ENCODE measurements at regions not wholly inside any gene's neighbourhood (a gene's known extent, or its start where the extent isn't known, plus 50 kb on each side); places are given as distances from the start of the nearest gene placed in this dataset.
A peak's percentile ranks its signal among the peaks of the same experiment; 100 is the strongest.

DNA sequence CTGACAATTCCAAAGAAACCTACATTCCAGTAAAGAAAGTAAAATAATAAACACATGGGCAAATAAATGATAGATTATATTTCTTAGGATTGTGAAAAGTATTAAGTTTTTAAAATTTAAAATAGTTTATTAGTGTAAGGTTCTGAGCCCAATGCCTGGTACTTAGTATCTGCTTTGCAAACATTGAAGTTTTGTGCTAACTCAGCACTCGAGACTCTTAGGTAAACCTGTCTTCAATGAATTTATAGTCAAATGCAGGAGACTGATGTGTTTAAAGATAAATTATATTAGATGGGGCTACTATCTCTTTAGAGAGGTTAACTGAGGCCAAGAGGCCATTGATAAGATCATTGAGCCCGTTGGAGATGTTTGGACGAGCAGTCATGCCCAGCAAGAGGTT lies 138.3 kb upstream of the SALL1 start:
- H3K9me3 ChIP-seq (replicated peaks; ENCODE audit: control insufficient read depth, low read depth, low read length): no peaks in the 10 kb centered on the region
- no peak overlapping the region for H3K4me3 ChIP-seq (ENCODE audit: low read length)
- H3K27me3 ChIP-seq (ENCODE audit: control insufficient read depth, insufficient read depth, low read length): no peaks in the 10 kb centered on the region
- WGBS (ENCODE audit: insufficient coverage): 33% methylated on average over 3 of the region's 3 CpGs
- H3K36me3 ChIP-seq (ENCODE audit: control insufficient read depth, insufficient read depth, low read length): no peaks in the 10 kb centered on the region
- H3K27ac ChIP-seq (ENCODE audit: low read length): no peak overlapping the region
- H3K4me1 ChIP-seq (ENCODE audit: control insufficient read depth, insufficient read depth, low read length): peaks cover 13% of the 10 kb centered on the region
- no peak for DNase-seq

DNA sequence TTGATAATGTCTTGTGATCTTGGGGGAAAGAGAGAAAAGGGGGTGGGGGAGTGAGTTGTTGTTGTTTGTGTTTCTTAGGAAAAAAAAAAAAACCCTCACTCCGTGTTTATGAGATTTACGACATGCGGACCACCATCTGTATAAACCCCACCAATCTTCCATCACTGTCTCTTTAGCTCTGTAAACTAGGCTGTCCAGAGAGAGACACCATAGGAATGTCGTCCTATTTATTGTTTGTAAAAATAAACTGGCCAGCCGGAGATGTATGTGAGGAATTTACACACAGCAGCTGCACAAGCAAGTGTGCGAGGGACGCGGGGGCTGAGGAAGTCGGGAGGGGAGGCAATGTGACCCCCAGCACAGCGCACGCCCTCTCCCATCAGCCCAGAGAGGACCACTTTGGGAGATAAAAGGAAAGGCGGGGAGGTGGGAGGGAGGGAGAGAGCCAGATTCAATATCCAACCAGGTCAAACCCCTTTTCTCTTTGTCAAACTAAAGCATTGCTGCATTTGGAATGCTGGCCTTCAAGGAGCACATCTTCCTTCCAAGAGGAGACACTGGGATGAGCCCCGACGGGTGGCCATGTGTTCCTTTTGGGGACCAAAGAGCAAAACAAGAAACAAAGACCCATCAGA lies 136.2 kb upstream of the SALL1 start:
- no peak overlapping the region for H3K4me3 ChIP-seq (ENCODE audit: low read length)

DNA sequence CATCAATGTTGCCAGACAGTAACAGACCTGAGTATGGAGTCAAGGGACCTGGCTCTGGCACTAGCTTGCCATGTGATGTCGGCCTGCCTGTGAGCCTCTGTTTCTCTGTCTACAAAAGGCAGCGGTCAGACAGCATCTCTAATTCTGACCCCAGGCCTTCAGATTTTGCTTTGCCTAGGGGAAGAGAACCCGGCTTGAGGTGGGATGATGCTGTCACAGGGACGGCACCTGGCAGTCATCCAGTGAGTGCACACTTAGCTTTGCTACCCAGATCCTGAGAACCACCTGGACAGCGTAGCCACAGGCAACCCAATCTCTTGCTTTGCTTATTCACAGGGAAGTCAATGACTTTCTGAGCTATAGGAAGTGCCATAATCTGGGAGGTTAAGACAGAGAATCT lies 135.2 kb upstream of the SALL1 start:
- 93% methylated on average over 5 of the region's 5 CpGs for WGBS (ENCODE audit: insufficient coverage)
- Histone ChIP-seq H3K27me3 (ENCODE audit: control insufficient read depth, insufficient read depth, low read length) (peaks cover 4% of the 10 kb centered on the region), H3K4me3 (ENCODE audit: low read length) (no peak overlapping the region), H3K4me1 (ENCODE audit: control insufficient read depth, insufficient read depth, low read length) (peaks cover 13% of the 10 kb centered on the region), H3K27ac (ENCODE audit: low read length) (no peak overlapping the region), H3K9me3 (replicated peaks; ENCODE audit: control insufficient read depth, low read depth, low read length) (no peaks in the 10 kb centered on the region), H3K36me3 (ENCODE audit: control insufficient read depth, insufficient read depth, low read length) (no peaks in the 10 kb centered on the region)
- no peak for DNase-seq

More for the DNA sequence above, 136.2 kb upstream of the SALL1 start:
- no peak overlapping the region for H3K27ac ChIP-seq (ENCODE audit: low read length)
- 29% methylated on average over 1 of the region's 14 CpGs for WGBS (ENCODE audit: insufficient coverage)
- peaks cover 4% of the 10 kb centered on the region for H3K27me3 ChIP-seq (ENCODE audit: control insufficient read depth, insufficient read depth, low read length)
- H3K9me3 ChIP-seq (replicated peaks; ENCODE audit: control insufficient read depth, low read depth, low read length): no peaks in the 10 kb centered on the region
- peaks cover 13% of the 10 kb centered on the region for H3K4me1 ChIP-seq (ENCODE audit: control insufficient read depth, insufficient read depth, low read length)
- peak; percentile 11 for DNase-seq
- no peaks in the 10 kb centered on the region for H3K36me3 ChIP-seq (ENCODE audit: control insufficient read depth, insufficient read depth, low read length)

DNA sequence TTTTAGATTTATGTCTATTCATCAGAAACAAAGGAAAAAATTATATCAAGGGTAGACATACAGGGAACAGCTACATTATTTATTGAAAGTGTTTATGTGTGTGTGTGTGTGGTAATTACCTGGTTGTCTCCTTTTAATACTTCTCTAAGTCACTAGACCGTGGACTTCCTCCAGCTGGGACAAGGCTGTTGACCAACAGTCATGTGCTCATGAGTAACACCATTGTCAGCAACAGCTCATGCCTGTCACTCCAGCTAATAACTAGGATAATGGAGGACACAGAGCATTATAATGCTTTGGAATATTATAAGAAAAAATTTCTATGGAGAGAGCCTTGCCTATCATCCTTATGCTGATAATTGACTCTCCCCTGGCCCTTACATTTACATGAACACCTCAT lies 125.3 kb upstream of the SALL1 start:
- Histone ChIP-seq H3K9me3 (replicated peaks; ENCODE audit: control insufficient read depth, low read depth, low read length) (no peaks in the 10 kb centered on the region), H3K27me3 (ENCODE audit: control insufficient read depth, insufficient read depth, low read length) (no peaks in the 10 kb centered on the region), H3K27ac (ENCODE audit: low read length) (no peak overlapping the region), H3K36me3 (ENCODE audit: control insufficient read depth, insufficient read depth, low read length) (no peaks in the 10 kb centered on the region), H3K4me1 (ENCODE audit: control insufficient read depth, insufficient read depth, low read length) (no peaks in the 10 kb centered on the region), H3K4me3 (ENCODE audit: low read length) (no peak overlapping the region)
- no peak for DNase-seq
- WGBS (ENCODE audit: insufficient coverage): no CpG with 5 or more reads among the region's 1 CpG

DNA sequence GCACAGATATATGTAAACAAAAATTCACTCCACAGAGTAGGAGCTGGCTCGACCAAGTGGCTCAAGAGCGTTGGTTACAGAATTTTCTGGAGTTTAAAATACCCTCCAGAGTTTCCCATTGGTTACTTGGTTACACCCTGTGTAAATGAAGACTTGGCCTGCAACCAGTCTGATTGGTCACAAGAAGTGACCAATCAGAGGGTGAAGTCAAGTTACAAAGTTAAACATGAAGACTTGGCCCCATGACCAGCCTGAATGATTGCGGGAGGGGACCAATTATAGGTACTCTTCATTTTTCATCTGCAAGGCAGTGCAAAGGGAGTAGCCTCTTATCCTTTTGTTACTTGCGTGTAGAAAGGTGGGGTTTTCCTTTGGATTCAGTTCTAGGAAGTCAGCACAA lies 121.3 kb upstream of the SALL1 start:
- Histone ChIP-seq H3K27me3 (ENCODE audit: control insufficient read depth, insufficient read depth, low read length) (no peaks in the 10 kb centered on the region), H3K4me3 (ENCODE audit: low read length) (no peak overlapping the region), H3K36me3 (ENCODE audit: control insufficient read depth, insufficient read depth, low read length) (no peaks in the 10 kb centered on the region), H3K27ac (ENCODE audit: low read length) (no peak overlapping the region), H3K9me3 (replicated peaks; ENCODE audit: control insufficient read depth, low read depth, low read length) (no peaks in the 10 kb centered on the region), H3K4me1 (ENCODE audit: control insufficient read depth, insufficient read depth, low read length) (no peaks in the 10 kb centered on the region)
- no CpG with 5 or more reads among the region's 4 CpGs for WGBS (ENCODE audit: insufficient coverage)
- DNase-seq: no peak

DNA sequence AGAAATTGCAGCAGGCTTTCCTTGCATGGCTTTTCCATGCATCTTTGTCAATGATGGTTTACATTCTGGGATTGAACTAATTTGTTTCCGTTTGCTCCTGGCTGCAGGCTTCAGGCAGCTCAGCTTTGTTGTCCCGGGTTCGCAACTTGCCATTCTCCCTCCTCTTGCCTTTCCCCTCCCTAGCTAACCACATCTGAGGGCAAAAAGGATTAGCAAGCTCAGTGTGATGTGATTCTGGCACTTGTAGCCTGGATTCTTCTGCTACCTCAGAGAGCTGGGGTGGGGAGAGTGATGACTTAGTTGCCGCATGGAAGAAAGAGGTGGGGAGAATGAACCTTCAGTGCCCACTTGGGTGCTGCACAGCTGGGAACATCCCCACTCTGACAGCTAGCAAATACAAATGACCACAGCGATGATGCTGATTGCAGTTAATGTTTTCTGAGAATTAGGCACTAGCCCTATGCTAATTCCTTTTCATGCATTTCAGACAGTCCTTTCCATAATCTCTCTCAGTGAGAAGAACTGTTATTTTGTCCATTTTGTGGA lies 120.2 kb upstream of the SALL1 start:
- H3K27me3 ChIP-seq (ENCODE audit: control insufficient read depth, insufficient read depth, low read length): no peaks in the 10 kb centered on the region
- no CpG with 5 or more reads among the region's 5 CpGs for WGBS (ENCODE audit: insufficient coverage)
- no peak overlapping the region for H3K27ac ChIP-seq (ENCODE audit: low read length)
- H3K9me3 ChIP-seq (replicated peaks; ENCODE audit: control insufficient read depth, low read depth, low read length): no peaks in the 10 kb centered on the region
- H3K4me3 ChIP-seq (ENCODE audit: low read length): no peak overlapping the region
- H3K4me1 ChIP-seq (ENCODE audit: control insufficient read depth, insufficient read depth, low read length): no peaks in the 10 kb centered on the region
- H3K36me3 ChIP-seq (ENCODE audit: control insufficient read depth, insufficient read depth, low read length): no peaks in the 10 kb centered on the region
- DNase-seq: no peak

DNA sequence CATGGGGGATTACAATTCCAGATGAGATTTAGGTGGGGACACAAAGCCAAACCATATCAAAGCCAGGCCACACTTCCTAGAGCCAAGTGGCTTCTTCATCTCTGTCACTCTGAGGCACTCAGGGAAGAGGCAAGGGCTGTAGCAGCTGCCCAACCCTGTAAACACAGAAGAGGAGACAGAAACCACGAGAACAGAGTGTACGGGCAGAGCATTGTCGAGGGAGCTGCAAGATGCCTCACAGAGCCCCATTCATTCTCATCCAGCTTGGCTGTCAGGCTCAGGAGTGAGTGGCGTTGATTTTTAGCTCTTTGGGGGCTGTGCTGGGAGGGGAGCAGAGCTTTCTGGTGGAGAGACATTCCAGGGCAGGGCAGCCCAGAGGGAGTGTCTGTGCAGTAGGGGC lies 117.2 kb upstream of the SALL1 start:
- no peaks in the 10 kb centered on the region for H3K36me3 ChIP-seq (ENCODE audit: control insufficient read depth, insufficient read depth, low read length)
- 20% methylated on average over 1 of the region's 4 CpGs for WGBS (ENCODE audit: insufficient coverage)
- H3K27me3 ChIP-seq (ENCODE audit: control insufficient read depth, insufficient read depth, low read length): no peaks in the 10 kb centered on the region
- no peak overlapping the region for H3K27ac ChIP-seq (ENCODE audit: low read length)
- no peaks in the 10 kb centered on the region for H3K4me1 ChIP-seq (ENCODE audit: control insufficient read depth, insufficient read depth, low read length)
- no peak for DNase-seq
- no peaks in the 10 kb centered on the region for H3K9me3 ChIP-seq (replicated peaks; ENCODE audit: control insufficient read depth, low read depth, low read length)
- no peak overlapping the region for H3K4me3 ChIP-seq (ENCODE audit: low read length)

DNA sequence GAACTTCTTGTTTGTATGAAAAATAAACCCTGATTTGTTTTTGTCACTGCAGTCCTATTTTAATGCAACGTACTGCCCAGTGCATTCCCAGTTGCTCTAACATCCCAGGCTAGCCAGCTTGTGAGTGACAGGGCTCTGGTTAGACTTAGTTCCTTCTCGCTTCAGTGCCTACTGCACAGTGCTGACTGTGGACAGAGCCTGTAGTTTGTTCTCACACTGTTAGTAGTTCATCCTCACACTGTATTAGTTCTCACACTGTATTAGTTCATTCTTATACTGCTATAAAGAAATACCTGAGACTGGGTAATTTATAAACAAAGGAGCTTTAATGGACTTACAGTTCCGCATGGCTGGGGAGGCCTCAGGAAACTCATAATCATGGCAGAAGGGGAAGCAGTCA lies 116.6 kb upstream of the SALL1 start:
- no peaks in the 10 kb centered on the region for H3K4me1 ChIP-seq (ENCODE audit: control insufficient read depth, insufficient read depth, low read length)
- WGBS (ENCODE audit: insufficient coverage): 40% methylated on average over 1 of the region's 3 CpGs
- no peak overlapping the region for H3K4me3 ChIP-seq (ENCODE audit: low read length)
- no peaks in the 10 kb centered on the region for H3K36me3 ChIP-seq (ENCODE audit: control insufficient read depth, insufficient read depth, low read length)
- H3K9me3 ChIP-seq (replicated peaks; ENCODE audit: control insufficient read depth, low read depth, low read length): no peaks in the 10 kb centered on the region
- H3K27ac ChIP-seq (ENCODE audit: low read length): no peak overlapping the region
- no peak for DNase-seq
- no peaks in the 10 kb centered on the region for H3K27me3 ChIP-seq (ENCODE audit: control insufficient read depth, insufficient read depth, low read length)

DNA sequence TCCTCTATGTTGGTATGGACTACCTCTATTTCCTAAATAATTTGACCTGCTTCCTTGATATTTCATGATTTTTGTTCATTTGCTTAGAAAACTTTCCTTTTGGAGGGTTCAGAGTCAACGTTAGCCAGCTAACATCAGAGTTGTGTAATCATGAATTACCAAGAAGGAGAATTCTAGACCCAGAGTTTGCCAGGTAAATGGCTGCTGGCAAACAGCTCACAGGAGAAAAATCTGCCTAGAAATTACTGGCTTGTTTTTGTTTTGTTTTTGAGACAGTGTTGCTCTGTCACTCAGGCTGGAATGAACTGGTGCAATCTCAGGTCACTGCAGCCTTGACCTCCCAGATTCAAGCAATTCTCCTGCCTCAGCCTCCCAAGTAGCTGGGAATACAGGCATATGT lies 111.4 kb upstream of the SALL1 start:
- 89% methylated on average over 1 of the region's 1 CpG for WGBS (ENCODE audit: insufficient coverage)
- Histone ChIP-seq H3K27me3 (ENCODE audit: control insufficient read depth, insufficient read depth, low read length) (no peaks in the 10 kb centered on the region), H3K9me3 (replicated peaks; ENCODE audit: control insufficient read depth, low read depth, low read length) (peaks cover 4% of the 10 kb centered on the region), H3K36me3 (ENCODE audit: control insufficient read depth, insufficient read depth, low read length) (no peaks in the 10 kb centered on the region), H3K4me3 (ENCODE audit: low read length) (no peak overlapping the region), H3K4me1 (ENCODE audit: control insufficient read depth, insufficient read depth, low read length) (no peaks in the 10 kb centered on the region), H3K27ac (ENCODE audit: low read length) (no peak overlapping the region)
- no peak for DNase-seq

DNA sequence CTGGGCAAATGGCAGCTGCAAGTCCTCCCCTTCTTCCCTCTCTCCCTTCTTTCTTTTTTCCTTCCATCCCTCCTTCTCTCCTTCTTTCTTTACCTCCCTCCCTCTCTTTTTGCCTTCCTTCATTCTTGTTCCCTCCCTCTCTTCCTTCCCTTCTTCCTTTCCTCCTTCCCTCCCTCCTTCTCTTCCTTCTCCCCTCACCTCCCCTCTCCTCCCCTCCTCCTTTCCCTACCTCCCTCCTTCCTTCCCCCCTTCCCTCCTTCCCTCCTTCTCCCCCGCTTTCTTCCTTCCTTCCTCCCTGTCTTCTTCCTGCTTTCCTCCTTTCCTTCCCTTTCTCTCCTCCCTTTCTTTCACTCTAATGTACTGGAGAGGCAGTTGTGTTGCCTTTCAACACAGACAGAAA lies 110.8 kb upstream of the SALL1 start:
- H3K27ac ChIP-seq (ENCODE audit: low read length): no peak overlapping the region
- no peak for DNase-seq
- WGBS (ENCODE audit: insufficient coverage): no CpG with 5 or more reads among the region's 1 CpG
- no peak overlapping the region for H3K4me3 ChIP-seq (ENCODE audit: low read length)
- H3K36me3 ChIP-seq (ENCODE audit: control insufficient read depth, insufficient read depth, low read length): no peaks in the 10 kb centered on the region
- H3K27me3 ChIP-seq (ENCODE audit: control insufficient read depth, insufficient read depth, low read length): no peaks in the 10 kb centered on the region
- H3K4me1 ChIP-seq (ENCODE audit: control insufficient read depth, insufficient read depth, low read length): no peaks in the 10 kb centered on the region
- H3K9me3 ChIP-seq (replicated peaks; ENCODE audit: control insufficient read depth, low read depth, low read length): peaks cover 4% of the 10 kb centered on the region
